AG09319 (cell line): ENCODE measurements at regions not wholly inside any gene's neighbourhood (a gene's known extent, or its start where the extent isn't known, plus 50 kb on each side); places are given as distances from the start of the nearest gene placed in this dataset.

Experiments
- DNase-seq: peaks from one replicate; pipeline ENCODE4 v3.0.0-alpha.2; 2010; ENCODE audit warnings: low read depth; ENCODE audit errors: extremely low read depth
- CTCF ChIP-seq: IDR thresholded peaks from 2 replicates; pipeline ENCODE4 v1.5.1; 2011; ENCODE audit warnings: low read depth, mild to moderate bottlenecking, inconsistent platforms, low read length, moderate library complexity

- TF ChIP-seq CTCF, result no peak
Measured at GRCh38 chr11:19407677-19408270, 167.0 kb upstream of the E2F8 start.

GRCh38 chr11:19405966-19406365 lies 165.2 kb upstream of the E2F8 start:
- no peak for DNase-seq
- TF ChIP-seq CTCF, result no peak

More at GRCh38 chr11:19407677-19408270, 167.0 kb upstream of the E2F8 start:
- DNase-seq, result no peak

- TF ChIP-seq CTCF, result no peak
- no peak for DNase-seq
Measured at GRCh38 chr11:19404787-19405186, 164.0 kb upstream of the E2F8 start.

- TF ChIP-seq CTCF, result no peak
- DNase-seq, result no peak
Measured at GRCh38 chr11:19403196-19403895, 162.6 kb upstream of the E2F8 start.

- no peak for TF ChIP-seq CTCF
- no peak for DNase-seq
Measured at GRCh38 chr11:19400296-19400695, 159.6 kb upstream of the E2F8 start.

GRCh38 chr11:19398772-19399527 lies 158.2 kb upstream of the E2F8 start:
- no peak for TF ChIP-seq CTCF
- DNase-seq, result peak; percentile 52

GRCh38 chr11:19398273-19398672 lies 157.5 kb upstream of the E2F8 start:
- DNase-seq, result no peak
- no peak for TF ChIP-seq CTCF
